NCI-H2107 treated with DMSO at 0.1 percent for 48 hours (cell line): ENCODE measurements at regions not wholly inside any gene's neighbourhood (a gene's known extent, or its start where the extent isn't known, plus 50 kb on each side); places are given as distances from the start of the nearest gene placed in this dataset.

ENCODE experiments used
- DNase-seq: peaks from one replicate; lab custom pipeline; 2025; ENCODE audit not compliant: unreplicated experiment; lab: John Stamatoyannopoulos, UW

DNA sequence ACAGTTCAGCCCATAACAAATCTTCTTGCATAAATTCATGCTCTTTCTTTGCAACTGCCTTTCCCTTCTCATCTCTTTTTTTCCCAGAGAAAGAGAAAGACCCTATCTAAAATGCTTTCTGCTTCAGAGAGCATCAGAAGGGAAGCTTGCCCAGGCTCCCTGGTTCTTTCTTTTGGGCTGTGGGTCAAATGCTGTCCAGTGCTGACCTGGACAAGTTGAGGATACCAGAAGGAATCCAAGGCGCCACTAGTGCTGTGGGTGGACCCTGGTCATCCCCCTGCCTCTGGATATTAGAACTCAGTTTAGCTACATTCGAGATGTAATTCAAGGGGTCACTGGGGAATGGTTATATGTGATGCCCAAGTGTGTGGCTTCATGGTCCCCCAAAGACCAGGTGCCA, 411.6 kb downstream of the RPS24 start:
- no peak for DNase-seq

GRCh38 chr10:78448470-78448869, 414.8 kb downstream of the RPS24 start:
- DNase-seq, result no peak

DNA sequence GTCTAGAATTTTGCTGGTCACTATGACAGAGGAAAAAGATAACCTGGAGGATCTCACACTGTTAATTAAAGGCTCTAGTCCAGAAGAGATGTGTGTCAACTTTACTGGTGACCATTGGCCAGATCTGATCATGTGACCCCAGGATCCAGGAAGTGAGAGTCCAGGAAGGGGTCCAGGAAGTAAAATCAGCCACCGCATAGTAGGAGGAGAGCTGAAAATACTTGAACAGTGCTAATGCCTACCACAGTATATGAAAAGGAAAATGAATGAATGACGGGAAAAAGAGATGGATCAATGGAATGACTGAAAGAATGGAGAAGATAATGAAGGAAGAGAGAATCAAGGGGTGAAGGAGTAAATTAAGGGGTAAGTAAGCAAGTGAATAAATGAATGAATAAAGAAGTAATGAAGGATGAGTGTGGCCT, 415.3 kb downstream of the RPS24 start:
- no peak for DNase-seq

- no peak for DNase-seq
These were observed 415.9 kb downstream of the RPS24 start for GRCh38 chr10:78449554-78449953.

- DNase-seq, result no peak
These were observed 416.6 kb downstream of the RPS24 start for GRCh38 chr10:78450239-78450638.

DNA sequence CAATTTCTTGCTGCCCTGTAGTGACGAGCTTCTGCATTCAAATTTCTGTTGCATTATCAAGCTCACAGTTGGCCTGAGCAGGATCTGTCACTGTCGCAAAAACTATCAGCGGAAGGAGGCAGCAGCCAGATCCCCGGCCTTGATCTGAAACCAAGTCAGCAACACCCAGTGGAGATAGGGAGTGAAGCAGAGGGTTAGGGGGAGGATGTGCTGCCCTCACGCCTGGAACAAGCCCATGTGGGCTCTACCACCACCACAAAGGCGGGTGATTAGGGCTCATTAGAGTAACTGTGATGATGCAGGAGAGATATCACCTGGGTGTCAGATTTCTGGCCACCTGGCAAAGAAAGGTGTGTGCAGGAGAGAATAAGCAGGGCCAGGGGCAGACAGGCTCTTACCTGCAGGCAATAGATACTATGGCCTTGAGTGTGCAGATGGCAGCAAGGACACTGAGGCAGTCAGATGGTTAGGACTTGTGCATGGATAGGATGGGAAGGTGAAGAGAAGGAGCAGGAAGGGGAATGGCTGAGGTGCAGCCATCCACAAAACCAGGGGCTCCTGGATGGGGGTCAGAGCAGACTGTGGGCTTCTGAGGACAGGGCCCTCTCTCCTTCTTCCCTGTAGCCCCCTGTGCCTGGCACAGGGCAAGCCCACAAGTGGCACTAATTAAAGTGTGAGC, 417.3 kb downstream of the RPS24 start:
- DNase-seq, result peak; percentile 27

- no peak for DNase-seq
These were observed 417.9 kb downstream of the RPS24 start for GRCh38 chr10:78451592-78451991.

DNA sequence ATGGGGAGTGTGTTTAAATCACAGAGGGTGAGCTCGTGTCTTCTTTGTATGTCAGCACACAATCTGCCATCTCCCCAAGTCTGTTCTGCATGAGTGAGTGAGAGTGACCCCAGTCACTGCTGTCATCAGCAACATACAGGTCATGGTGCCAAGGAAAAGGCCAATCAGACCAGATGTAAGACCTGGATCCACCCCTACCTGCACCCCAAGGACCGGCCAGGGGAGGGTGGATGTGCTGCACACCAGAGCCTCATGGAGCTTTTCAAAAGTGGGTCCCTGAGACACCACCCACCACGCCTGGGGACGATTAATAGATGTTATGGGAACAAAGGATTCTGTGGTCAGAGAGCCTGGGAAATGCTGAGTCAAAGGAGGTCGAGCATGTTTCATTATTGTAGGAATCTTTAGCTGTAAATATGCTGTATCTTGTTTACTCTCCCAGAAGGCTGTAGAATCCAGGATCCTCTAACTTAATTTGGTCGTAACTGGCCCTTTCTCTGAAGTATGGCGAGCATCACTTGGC, 420.5 kb downstream of the RPS24 start:
- no peak for DNase-seq

GRCh38 chr10:78455236-78455635, 421.6 kb downstream of the RPS24 start:
- DNase-seq, result no peak

DNA sequence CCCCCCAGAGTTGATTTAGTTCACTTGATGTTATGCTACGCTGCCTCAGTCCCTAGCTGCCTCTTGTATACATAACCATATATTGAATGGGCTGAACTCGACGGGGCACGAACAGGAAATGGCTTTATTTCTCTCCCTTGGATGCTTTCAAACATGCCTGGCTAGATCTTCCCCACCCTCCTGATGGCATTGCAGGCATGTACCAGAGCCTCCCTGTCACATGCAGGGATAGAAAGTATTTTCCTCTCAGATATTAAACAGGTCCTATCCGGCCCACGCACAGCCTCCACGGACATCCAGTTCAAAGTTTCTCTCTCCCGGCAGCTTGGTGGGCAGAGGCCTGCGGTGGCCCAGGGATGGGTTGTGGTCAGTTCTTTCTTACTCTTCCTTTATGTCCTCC, 422.1 kb downstream of the RPS24 start:
- peak; percentile 17 for DNase-seq

GRCh38 chr10:78456649-78457400, 423.2 kb downstream of the RPS24 start:
- no peak for DNase-seq

DNA sequence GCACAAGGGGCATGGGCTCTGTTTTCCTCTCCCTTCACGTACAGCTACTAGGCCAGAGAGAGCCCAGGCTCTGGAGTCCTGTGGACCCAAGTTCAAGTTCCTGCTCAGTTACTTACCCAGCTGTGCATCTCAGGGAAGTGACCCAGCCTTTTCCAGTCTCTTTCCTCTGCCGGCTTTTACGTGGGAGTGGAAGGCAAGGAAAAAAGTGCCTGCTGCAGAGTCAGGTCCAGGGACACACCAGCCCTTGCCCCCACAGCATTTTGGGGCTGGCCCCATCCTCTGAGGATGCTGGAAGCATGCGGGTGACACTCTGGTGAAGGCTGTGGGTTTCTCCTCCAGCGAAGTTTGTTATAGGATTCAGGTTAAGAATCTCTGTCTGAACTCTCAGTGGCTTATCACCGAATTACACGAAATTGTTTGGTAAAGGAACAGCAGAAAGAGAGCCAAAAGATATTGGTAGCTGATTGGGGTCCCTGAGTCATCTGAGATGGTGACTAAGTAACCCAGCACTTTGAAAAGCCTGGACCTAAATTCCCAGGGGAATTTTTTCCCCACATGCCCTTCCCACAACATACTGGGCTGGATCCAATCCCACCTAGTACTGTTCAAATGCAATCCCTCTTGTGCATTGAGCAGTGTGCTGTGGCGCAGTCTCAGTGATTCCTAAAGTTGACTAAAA, 424.3 kb downstream of the RPS24 start:
- no peak for DNase-seq

- peak; percentile 79 for DNase-seq
These were observed 425.4 kb downstream of the RPS24 start for GRCh38 chr10:78458983-78459638.

- DNase-seq, result no peak
These were observed 426.0 kb downstream of the RPS24 start for GRCh38 chr10:78459639-78460037.

GRCh38 chr10:78460204-78460603, 426.5 kb downstream of the RPS24 start:
- DNase-seq, result no peak

- DNase-seq, result no peak
These were observed 427.7 kb downstream of the RPS24 start for GRCh38 chr10:78461333-78461732.

DNA sequence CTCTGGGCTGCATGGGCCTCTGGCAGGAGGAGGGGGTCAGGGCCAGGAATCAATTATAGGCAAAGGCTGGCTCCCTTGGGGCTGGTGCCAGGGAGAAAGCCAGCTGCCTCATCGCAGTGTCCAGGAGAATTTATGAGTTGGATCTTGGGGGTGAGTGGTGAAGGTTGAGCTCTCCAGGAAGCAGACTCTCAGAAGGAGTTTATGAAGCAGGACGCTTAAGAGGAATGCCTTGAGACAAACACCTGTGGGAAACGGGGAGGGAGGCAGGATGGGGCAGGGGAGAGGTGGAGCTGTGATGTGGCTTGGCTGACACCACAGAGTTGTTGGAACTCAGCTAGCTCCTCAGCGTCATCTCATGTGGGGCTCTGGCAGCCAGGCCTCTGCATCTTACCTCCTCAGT, 428.5 kb downstream of the RPS24 start:
- no peak for DNase-seq

- no peak for DNase-seq
These were observed 429.1 kb downstream of the RPS24 start for GRCh38 chr10:78462726-78463228.

GRCh38 chr10:78464118-78464855, 430.6 kb downstream of the RPS24 start:
- DNase-seq, result no peak

- no peak for DNase-seq
These were observed 431.2 kb downstream of the RPS24 start for GRCh38 chr10:78464856-78465267.
